ENCODE measurements at regions not wholly inside any gene's neighbourhood (a gene's known extent, or its start where the extent isn't known, plus 50 kb on each side); places are given as distances from the start of the nearest gene placed in this dataset.

- TF ChIP-seq CTCF (optimal IDR thresholded peaks at IDR 0.05 in 1 of 3, IDR thresholded peaks at IDR 0.05 in 1 of 3, conservative IDR thresholded peaks at IDR 0.05 in 1 of 3; ENCODE audit: extremely low read depth in 1 of 3, insufficient read depth in 2 of 3, low read length in 3 of 3) (no peak), EZH2 (IDR thresholded peaks at IDR 0.05; ENCODE audit: low read length) (no peak)
Observed at GRCh38 chr15:97457203-97457847, 503.2 kb upstream of the ARRDC4 start.
